ENCODE measurements at regions not wholly inside any gene's neighbourhood (a gene's known extent, or its start where the extent isn't known, plus 50 kb on each side); places are given as distances from the start of the nearest gene placed in this dataset.

- no peak for TF ChIP-seq POLR2AphosphoS5 (IDR thresholded peaks at IDR 0.05; ENCODE audit: insufficient read depth in 1 of 2, low read depth in 1 of 2)
- no peak for TF ChIP-seq CTCF (IDR thresholded peaks at IDR 0.05)
These were observed 490.4 kb downstream of the MN1 start for GRCh38 chr22:27310966-27311697.

All from vagina (tissue), 2 donors.